ENCODE measurements at regions not wholly inside any gene's neighbourhood (a gene's known extent, or its start where the extent isn't known, plus 50 kb on each side); places are given as distances from the start of the nearest gene placed in this dataset.
A peak's percentile ranks its signal among the peaks of the same experiment; 100 is the strongest.
"Not testable (repeated sequence)": the region's sequence is repeated elsewhere in the genome, so short reads cannot be mapped to it uniquely, and the experiment has no call there.

- DNase-seq = peak; percentile 11
These were observed 286.1 kb upstream of the TBL1XR1 start for GRCh38 chr3:177483182-177483967.

GRCh38 chr3:177484206-177484605, 286.9 kb upstream of the TBL1XR1 start:
- no peak for DNase-seq

- no peak for DNase-seq
These were observed 287.6 kb upstream of the TBL1XR1 start for GRCh38 chr3:177484926-177485325.

DNA sequence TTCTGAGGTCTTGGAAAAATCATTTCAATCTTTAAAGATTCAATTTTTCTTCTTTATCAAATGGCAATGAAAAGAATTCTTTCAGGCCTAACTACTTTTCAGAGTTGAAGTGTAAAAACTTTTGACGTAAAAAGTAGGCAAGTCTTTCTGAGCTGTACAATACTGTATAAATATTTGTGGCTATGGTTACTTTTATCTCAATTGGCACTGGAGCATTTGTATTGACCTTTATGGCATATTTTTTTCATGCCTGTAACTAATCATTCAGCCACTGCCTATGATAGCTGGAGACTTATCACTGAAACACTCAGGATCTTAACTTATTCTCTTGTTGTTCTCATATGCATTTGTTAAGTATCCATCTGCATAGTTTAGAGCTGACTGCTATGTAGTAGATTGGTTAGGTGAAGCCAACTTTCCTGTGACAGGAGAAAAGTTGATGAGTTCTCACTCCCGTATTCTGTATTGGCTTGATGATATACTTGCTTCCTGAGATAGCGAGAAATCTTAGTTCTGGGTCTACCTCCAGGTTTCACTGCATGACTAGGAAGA, 290.4 kb upstream of the TBL1XR1 start:
- DNase-seq = no peak

GRCh38 chr3:177488740-177489139, 291.5 kb upstream of the TBL1XR1 start:
- no peak for DNase-seq

DNA sequence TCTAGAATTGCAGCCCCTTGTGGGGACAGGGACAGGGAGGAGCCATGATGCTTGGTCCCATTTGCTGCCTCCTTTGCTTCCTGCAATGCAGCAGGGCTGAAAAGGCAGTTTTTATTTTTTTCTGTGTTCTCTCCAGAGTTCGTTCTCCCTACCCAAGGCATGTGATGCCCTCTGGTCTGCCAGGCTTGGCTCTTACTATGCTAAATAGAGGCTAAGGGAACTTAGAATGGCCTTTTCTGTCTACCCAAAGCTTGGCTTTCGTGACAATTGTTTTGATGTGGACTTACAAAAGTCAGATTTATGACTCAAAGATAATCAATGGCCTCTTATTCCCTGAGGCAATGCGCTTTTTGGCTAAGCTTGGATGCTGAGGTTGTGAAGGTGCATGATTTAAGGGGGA, 293.3 kb upstream of the TBL1XR1 start:
- DNase-seq = no peak

DNA sequence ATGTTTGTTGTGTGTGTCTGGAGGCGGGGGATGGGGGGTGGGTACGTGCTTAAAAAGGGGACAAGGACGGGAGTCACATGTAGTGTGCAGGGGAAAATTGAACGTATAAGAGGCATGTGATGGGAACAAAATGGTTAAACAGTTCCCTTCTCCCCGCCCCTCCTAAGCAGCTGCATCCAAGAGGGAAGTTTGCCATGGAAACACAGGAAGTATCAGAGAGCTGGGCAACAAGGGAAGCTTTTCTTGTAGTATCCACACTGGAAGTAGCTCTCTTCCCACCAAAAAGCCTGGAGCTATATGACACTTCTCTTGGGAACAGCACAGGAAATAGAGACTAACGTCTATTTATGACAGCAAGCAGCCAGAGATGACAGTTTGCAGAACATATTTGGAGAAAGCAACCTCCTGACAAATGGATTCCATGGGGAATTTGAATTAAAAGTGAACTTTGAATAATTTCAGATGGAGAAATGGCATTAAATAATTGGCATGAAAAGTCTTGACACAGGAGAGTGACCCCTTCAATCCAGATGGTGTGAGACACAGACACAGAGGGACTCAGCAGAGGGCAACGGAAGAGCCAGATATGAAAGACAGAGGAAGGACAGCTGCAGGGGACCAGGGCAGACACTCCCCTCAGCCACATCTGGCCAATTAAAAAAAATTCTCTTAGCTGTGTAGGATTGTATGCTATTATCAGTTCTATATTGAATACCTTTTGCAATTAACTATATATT, 294.2 kb upstream of the TBL1XR1 start:
- DNase-seq = peak; percentile 62

- no peak for DNase-seq
These were observed 295.8 kb upstream of the TBL1XR1 start for GRCh38 chr3:177493091-177493490.

- DNase-seq = no peak
These were observed 296.9 kb upstream of the TBL1XR1 start for GRCh38 chr3:177494216-177494615.

GRCh38 chr3:177495566-177495965, 298.3 kb upstream of the TBL1XR1 start:
- DNase-seq = peak; percentile 31

- peak; percentile 40 for DNase-seq
These were observed 301.0 kb upstream of the TBL1XR1 start for GRCh38 chr3:177498037-177498857.

- DNase-seq = not testable (repeated sequence)
These were observed 301.8 kb upstream of the TBL1XR1 start for GRCh38 chr3:177499039-177499438.

- DNase-seq = no peak
These were observed 302.6 kb upstream of the TBL1XR1 start for GRCh38 chr3:177499779-177500423.

DNA sequence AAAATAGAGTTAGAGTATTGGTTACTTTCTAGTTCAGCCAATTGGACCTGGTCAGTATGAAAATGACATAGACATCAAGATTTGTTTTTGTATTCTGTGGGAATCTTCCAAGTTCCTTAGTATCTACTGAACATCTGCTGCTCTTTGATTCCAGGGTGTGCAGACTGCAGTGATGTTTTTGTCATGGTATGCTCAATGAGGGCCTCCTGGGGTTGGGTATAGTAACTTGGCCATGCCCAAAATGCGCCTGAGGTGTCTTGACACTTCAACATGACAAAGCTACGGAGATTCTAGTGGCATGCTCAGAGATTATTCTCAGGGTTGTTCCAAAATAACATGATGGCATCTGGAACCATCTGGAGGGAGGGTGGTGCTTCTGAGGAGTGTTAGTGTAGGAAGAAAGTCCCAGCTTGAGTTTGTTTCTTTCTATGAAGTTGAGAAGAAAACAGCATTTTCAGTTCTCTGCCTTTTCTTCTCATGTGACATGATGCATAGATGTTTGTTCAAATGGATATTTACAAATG, 313.5 kb upstream of the TBL1XR1 start:
- no peak for DNase-seq

GRCh38 chr3:177512945-177513814, 315.9 kb upstream of the TBL1XR1 start:
- no peak for DNase-seq

DNA sequence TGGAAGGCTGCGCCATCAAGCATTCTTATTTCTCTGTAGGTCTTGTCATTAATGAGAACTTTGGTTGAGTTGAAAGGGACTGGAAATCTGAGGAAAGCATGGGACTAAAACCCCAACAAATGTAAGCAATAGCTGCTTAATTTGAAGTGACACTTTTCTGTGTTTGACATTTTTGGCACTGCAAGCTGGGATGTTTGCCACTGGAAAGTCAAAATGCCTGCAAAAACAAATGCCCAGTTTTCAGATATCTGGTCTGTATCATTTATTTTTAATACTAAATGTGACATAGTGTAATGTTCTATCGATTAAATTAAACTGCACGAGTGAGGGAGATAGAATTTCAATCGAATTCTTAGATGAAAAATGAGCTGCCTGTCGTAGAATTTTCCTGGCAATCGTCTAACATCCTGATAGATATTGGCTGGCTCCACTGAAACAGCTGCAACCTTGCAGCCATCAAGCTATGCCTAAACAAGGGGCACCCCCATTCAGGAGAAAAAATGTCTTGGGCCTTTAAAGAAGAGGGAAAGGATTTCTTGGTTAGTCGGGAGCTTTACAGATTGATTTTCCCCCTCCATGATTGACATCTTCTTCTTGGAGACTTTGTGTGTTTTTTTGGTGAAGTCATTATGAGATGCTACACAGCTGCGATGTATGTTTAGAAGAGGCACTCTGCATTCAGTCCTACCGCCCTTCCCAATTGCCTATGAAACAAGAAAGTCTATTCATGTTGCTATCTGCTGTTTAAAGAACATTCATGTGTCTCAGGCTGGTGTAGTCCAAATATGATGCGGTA, 316.7 kb upstream of the TBL1XR1 start:
- no peak for DNase-seq

DNA sequence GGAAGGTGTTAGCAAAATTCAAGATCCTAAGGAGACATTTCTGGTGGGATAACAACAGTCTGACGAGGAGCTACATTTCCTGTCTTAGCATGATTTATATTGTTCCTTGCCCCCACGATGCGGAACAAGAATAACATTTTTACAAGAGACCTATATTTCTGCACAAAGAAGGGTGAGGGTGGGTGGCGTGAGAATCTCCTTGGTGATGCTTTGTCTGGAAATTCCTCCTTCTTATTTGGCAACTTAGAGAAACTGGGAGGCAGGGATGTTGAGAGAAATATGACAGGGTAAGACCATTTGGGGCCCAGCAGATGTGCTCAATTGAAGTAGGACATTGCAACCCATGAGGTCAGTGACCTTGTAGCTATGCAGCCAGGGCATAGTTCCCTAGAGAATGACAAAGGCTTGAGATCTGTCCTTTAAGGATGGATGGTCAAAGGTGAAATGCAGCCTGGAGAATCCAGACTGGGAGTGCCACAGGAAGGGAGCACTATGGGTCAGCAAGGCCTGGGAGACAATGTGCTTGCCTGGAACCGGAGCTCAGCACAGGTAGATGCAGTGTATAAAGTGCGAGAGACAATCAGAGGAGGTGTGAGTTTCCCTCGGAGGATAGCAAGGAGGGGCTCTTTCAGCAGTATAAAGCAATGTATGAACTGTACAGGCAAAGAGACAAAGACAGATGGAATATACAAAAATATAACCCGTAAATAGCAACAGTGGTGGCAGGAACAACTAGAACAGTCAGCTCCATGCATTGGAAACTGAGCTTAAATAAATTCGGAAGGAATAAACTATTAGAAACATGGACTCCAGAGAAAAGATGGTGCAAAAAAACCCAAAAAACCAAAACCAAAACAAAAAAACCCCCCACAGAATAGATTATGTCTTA, 317.6 kb upstream of the TBL1XR1 start:
- DNase-seq = no peak

DNA sequence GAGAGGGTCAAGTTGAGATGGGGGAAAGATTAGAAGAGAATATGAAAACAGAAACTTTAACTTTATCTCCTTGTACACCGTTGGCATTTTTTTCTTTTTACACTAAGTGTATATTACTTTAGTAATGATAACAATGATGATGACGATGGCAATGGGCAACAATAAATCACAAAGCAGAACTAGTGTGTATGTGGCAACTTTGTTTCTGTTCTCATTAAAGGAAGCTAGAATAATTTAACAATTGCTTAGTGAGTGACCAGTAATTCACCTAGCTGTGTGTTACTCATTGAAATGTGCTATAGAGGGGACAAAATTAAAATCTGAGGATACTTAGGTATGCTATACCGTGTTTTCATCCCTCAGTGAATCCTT, 318.5 kb upstream of the TBL1XR1 start:
- no peak for DNase-seq

Data from COR-L47 (cell line).